ENCODE measurements at regions not wholly inside any gene's neighbourhood (a gene's known extent, or its start where the extent isn't known, plus 50 kb on each side); places are given as distances from the start of the nearest gene placed in this dataset.

GRCh38 chr20:57857118-57857517 is 147.3 kb upstream of the PMEPA1 start:
- no peak overlapping the region for H3K27ac ChIP-seq (replicated peaks)
- no peak for TF ChIP-seq POLR2AphosphoS5 (IDR thresholded peaks at IDR 0.05; ENCODE audit: low read depth)
- TF ChIP-seq, protein P1, sequence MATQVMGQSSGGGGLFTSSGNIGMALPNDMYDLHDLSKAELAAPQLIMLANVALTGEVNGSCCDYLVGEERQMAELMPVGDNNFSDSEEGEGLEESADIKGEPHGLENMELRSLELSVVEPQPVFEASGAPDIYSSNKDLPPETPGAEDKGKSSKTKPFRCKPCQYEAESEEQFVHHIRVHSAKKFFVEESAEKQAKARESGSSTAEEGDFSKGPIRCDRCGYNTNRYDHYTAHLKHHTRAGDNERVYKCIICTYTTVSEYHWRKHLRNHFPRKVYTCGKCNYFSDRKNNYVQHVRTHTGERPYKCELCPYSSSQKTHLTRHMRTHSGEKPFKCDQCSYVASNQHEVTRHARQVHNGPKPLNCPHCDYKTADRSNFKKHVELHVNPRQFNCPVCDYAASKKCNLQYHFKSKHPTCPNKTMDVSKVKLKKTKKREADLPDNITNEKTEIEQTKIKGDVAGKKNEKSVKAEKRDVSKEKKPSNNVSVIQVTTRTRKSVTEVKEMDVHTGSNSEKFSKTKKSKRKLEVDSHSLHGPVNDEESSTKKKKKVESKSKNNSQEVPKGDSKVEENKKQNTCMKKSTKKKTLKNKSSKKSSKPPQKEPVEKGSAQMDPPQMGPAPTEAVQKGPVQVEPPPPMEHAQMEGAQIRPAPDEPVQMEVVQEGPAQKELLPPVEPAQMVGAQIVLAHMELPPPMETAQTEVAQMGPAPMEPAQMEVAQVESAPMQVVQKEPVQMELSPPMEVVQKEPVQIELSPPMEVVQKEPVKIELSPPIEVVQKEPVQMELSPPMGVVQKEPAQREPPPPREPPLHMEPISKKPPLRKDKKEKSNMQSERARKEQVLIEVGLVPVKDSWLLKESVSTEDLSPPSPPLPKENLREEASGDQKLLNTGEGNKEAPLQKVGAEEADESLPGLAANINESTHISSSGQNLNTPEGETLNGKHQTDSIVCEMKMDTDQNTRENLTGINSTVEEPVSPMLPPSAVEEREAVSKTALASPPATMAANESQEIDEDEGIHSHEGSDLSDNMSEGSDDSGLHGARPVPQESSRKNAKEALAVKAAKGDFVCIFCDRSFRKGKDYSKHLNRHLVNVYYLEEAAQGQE (IDR thresholded peaks at IDR 0.05; ENCODE audit: insufficient replicate concordance, low read depth): no peak
- DNase-seq (ENCODE audit: low read depth in 1 of 2, low spot score in 1 of 2): no peak
- H3K4me3 ChIP-seq (replicated peaks; ENCODE audit: insufficient read depth, low read length): no peak overlapping the region
- no peaks in the 10 kb centered on the region for H3K27me3 ChIP-seq (ENCODE audit: insufficient read depth, poor library complexity, severe bottlenecking)

- Histone ChIP-seq H3K4me3 (replicated peaks; ENCODE audit: insufficient read depth, low read length) (no peak overlapping the region), H3K27ac (replicated peaks) (no peak overlapping the region), H3K27me3 (ENCODE audit: insufficient read depth, poor library complexity, severe bottlenecking) (no peaks in the 10 kb centered on the region)
- DNase-seq (ENCODE audit: low read depth in 1 of 2, low spot score in 1 of 2): no peak
- TF ChIP-seq GABPA (IDR thresholded peaks at IDR 0.05; ENCODE audit: low read depth) (no peak), CTCF (IDR thresholded peaks at IDR 0.05; ENCODE audit: insufficient read depth, low read length) (no peak), POLR2AphosphoS5 (IDR thresholded peaks at IDR 0.05; ENCODE audit: low read depth) (no peak), SPI1 (IDR thresholded peaks at IDR 0.05; ENCODE audit: borderline replicate concordance, low read depth) (no peak)
- TF ChIP-seq, protein P1 (IDR thresholded peaks at IDR 0.05; ENCODE audit: insufficient replicate concordance, low read depth): no peak
These were observed 146.8 kb upstream of the PMEPA1 start for GRCh38 chr20:57856658-57857057.

GRCh38 chr20:57851796-57852195 is 142.0 kb upstream of the PMEPA1 start:
- Histone ChIP-seq H3K4me3 (replicated peaks; ENCODE audit: insufficient read depth, low read length) (no peak overlapping the region), H3K27me3 (ENCODE audit: insufficient read depth, poor library complexity, severe bottlenecking) (no peaks in the 10 kb centered on the region), H3K27ac (replicated peaks) (no peak overlapping the region)
- DNase-seq (ENCODE audit: low read depth in 1 of 2, low spot score in 1 of 2): no peak
- TF ChIP-seq POLR2AphosphoS5 (IDR thresholded peaks at IDR 0.05; ENCODE audit: low read depth) (no peak), SPI1 (IDR thresholded peaks at IDR 0.05; ENCODE audit: borderline replicate concordance, low read depth) (no peak), CTCF (IDR thresholded peaks at IDR 0.05; ENCODE audit: insufficient read depth, low read length) (no peak), GABPA (IDR thresholded peaks at IDR 0.05; ENCODE audit: low read depth) (no peak)
- TF ChIP-seq, protein P1 (IDR thresholded peaks at IDR 0.05; ENCODE audit: insufficient replicate concordance, low read depth): no peak
